ENCODE measurements at regions not wholly inside any gene's neighbourhood (a gene's known extent, or its start where the extent isn't known, plus 50 kb on each side); places are given as distances from the start of the nearest gene placed in this dataset.

- Histone ChIP-seq H3K27me3 (ENCODE audit: control insufficient read depth, insufficient read depth, low read length) (no peaks in the 10 kb centered on the region), H3K4me3 (ENCODE audit: low read depth, low read length) (no peak overlapping the region), H3K9me3 (ENCODE audit: control insufficient read depth, insufficient read depth, low read length) (no peaks in the 10 kb centered on the region), H3K27ac (ENCODE audit: low read depth, low read length) (no peak overlapping the region)
- TF ChIP-seq CTCF (IDR thresholded peaks at IDR 0.05; ENCODE audit: low read depth, low read length): no peak
- ChIA-PET CTCF (interaction anchor here (0.6 kb wide), 1 partner anchor 177 kb away, joined by 4 read pairs; no protein-coding TSS in a partner anchor), POLR2A (interaction anchor here (0.6 kb wide), 1 partner anchor 647 kb away, joined by 3 read pairs; no protein-coding TSS in a partner anchor)
- no peak for DNase-seq (ENCODE audit: low read depth, low spot score)
Observed at GRCh38 chr15:62544446-62544845, 379.4 kb upstream of the C2CD4B start.

- CTCF ChIA-PET: interaction anchor here (3.0 kb wide), 1 partner anchor 197 kb away, joined by 11 read pairs; no protein-coding TSS in a partner anchor
- no peak overlapping the region for H3K27ac ChIP-seq (ENCODE audit: low read depth, low read length)
Observed at GRCh38 chr15:62545467-62546227, 380.6 kb upstream of the C2CD4B start.

DNA sequence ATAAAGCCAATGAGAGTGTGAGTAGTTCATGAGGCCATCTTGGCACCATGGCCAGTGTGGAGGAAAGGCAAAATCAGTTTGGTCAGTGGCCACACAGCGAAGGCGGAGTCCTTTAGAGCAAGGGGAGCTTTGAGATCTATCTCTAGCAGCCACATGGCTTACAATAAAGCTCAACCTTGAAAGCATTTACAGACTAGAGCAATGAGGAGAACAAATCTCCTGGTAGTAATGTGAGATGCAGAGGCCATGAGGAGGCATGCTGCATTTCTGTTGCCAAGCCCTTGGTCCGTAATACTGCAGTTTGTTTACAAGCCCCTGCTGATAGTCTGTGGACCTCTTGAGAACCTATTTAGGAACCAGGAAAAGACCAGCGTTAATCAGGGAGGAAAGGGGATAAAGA lies 381.5 kb upstream of the C2CD4B start:
- ChIA-PET POLR2A (no interaction called here), CTCF (interaction anchor here (0.9 to 3.0 kb wide), 2 partner anchors 49 to 196 kb away, joined by 3 to 11 read pairs; no protein-coding TSS in a partner anchor)
- DNase-seq (ENCODE audit: low read depth, low spot score): no peak
- Histone ChIP-seq H3K9me3 (ENCODE audit: control insufficient read depth, insufficient read depth, low read length) (no peaks in the 10 kb centered on the region), H3K27ac (ENCODE audit: low read depth, low read length) (no peak overlapping the region), H3K27me3 (ENCODE audit: control insufficient read depth, insufficient read depth, low read length) (no peaks in the 10 kb centered on the region), H3K4me3 (ENCODE audit: low read depth, low read length) (no peak overlapping the region)
- TF ChIP-seq CTCF (IDR thresholded peaks at IDR 0.05; ENCODE audit: low read depth, low read length): no peak

More at GRCh38 chr15:62545467-62546227, 380.6 kb upstream of the C2CD4B start:
- no peak for TF ChIP-seq CTCF (IDR thresholded peaks at IDR 0.05; ENCODE audit: low read depth, low read length)
- H3K27me3 ChIP-seq (ENCODE audit: control insufficient read depth, insufficient read depth, low read length): no peaks in the 10 kb centered on the region
- H3K4me3 ChIP-seq (ENCODE audit: low read depth, low read length): no peak overlapping the region
- no peaks in the 10 kb centered on the region for H3K9me3 ChIP-seq (ENCODE audit: control insufficient read depth, insufficient read depth, low read length)
- DNase-seq (ENCODE audit: low read depth, low spot score): no peak
- POLR2A ChIA-PET: no interaction called here

DNA sequence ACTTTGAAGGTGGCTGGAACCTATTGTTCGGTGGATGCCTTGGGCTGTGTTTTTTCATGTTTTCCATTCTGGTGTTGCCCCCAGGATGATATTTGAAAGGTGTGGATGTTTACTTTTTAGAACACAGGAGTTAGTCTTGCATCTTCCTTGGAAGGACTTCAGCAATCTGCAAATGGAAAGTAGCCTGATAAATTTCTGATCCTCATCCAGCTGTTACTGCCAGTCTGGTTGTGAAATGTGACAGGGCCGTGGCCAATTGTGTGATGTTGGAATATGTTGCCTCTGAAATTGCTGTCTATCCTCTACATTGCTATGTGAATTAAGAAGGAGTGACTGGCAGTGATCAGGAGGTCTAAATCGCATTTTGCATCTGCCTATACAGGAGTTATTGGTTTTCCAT lies 382.5 kb upstream of the C2CD4B start:
- POLR2A ChIA-PET: no interaction called here
- no peak for DNase-seq (ENCODE audit: low read depth, low spot score)

More for the DNA sequence above, 382.5 kb upstream of the C2CD4B start:
- H3K4me3 ChIP-seq (ENCODE audit: low read depth, low read length): no peak overlapping the region
- H3K27me3 ChIP-seq (ENCODE audit: control insufficient read depth, insufficient read depth, low read length): no peaks in the 10 kb centered on the region
- H3K27ac ChIP-seq (ENCODE audit: low read depth, low read length): no peak overlapping the region
- no peak for TF ChIP-seq CTCF (IDR thresholded peaks at IDR 0.05; ENCODE audit: low read depth, low read length)
- H3K9me3 ChIP-seq (ENCODE audit: control insufficient read depth, insufficient read depth, low read length): no peaks in the 10 kb centered on the region
- CTCF ChIA-PET: interaction anchor here (3.0 kb wide), 1 partner anchor 195 kb away, joined by 11 read pairs; no protein-coding TSS in a partner anchor

Measured in AG04450 (cell line).